Karpas-422 (cell line): ENCODE measurements at regions not wholly inside any gene's neighbourhood (a gene's known extent, or its start where the extent isn't known, plus 50 kb on each side); places are given as distances from the start of the nearest gene placed in this dataset.
A peak's percentile ranks its signal among the peaks of the same experiment; 100 is the strongest.

ENCODE experiments used
- DNase-seq: peaks from one replicate; pipeline ENCODE4 v3.0.0-alpha.2; 2015
- H2AFZ ChIP-seq: fragments of 200-600 bp; sonication (generic); 2 replicates; pipeline ENCODE4 v1.6.1; 2014; ENCODE audit warnings: antibody characterized with exemption, low read length, mixed read lengths
- H3K27ac ChIP-seq: fragments of 200-600 bp; sonication (generic); 2 replicates; pipeline ENCODE4 v1.5.1; 2014; ENCODE audit warnings: mild to moderate bottlenecking, low read length, moderate library complexity
- H3K27me3 ChIP-seq: fragments of 200-600 bp; sonication (generic); 2 replicates; pipeline ENCODE4 v1.6.1; 2014; ENCODE audit warnings: low read length, mixed read lengths
- H3K36me3 ChIP-seq: fragments of 200-600 bp; sonication (generic); 2 replicates; pipeline ENCODE4 v1.6.1; 2014; ENCODE audit warnings: low read length, mixed read lengths; ENCODE audit not compliant: insufficient read depth
- H3K4me1 ChIP-seq: fragments of 200-600 bp; sonication (generic); 2 replicates; pipeline ENCODE4 v1.6.1; 2014; ENCODE audit warnings: mild to moderate bottlenecking, low read length, mixed read lengths
- H3K4me2 ChIP-seq: fragments of 200-600 bp; sonication (generic); 2 replicates; pipeline ENCODE4 v1.6.1; 2014; ENCODE audit warnings: low read length, low read depth, mild to moderate bottlenecking; ENCODE audit not compliant: poor library complexity, severe bottlenecking
- H3K4me3 ChIP-seq: fragments of 200-600 bp; sonication (generic); 2 replicates; pipeline ENCODE4 v1.5.1; 2014; ENCODE audit warnings: mild to moderate bottlenecking, antibody characterized with exemption, low read length, mixed read lengths
- H3K79me2 ChIP-seq: fragments of 200-600 bp; sonication (generic); 2 replicates; pipeline ENCODE4 v1.6.1; 2014; ENCODE audit warnings: mild to moderate bottlenecking, low read length, mixed read lengths
- H3K9ac ChIP-seq: fragments of 200-600 bp; sonication (generic); 2 replicates; pipeline ENCODE4 v1.6.0; 2014; ENCODE audit warnings: low read length
- H3K9me2 ChIP-seq: fragments of 200-600 bp; sonication (generic), shearing (Covaris generic); replicated peaks from 2 replicates; pipeline ENCODE4 v1.6.0; 2014; ENCODE audit warnings: mild to moderate bottlenecking, low read length, moderate library complexity; ENCODE audit not compliant: insufficient read depth
- H3K9me3 ChIP-seq: fragments of 300-700, 200-600 bp; sonication (generic); 2 replicates; pipeline ENCODE4 v1.6.1; 2014; ENCODE audit warnings: low read length, mixed read lengths
- H4K20me1 ChIP-seq: fragments of 200-600 bp; sonication (generic); 2 replicates; pipeline ENCODE4 v1.6.1; 2014; ENCODE audit warnings: mild to moderate bottlenecking, antibody characterized with exemption, low read length, low read depth; ENCODE audit not compliant: insufficient read depth

DNA sequence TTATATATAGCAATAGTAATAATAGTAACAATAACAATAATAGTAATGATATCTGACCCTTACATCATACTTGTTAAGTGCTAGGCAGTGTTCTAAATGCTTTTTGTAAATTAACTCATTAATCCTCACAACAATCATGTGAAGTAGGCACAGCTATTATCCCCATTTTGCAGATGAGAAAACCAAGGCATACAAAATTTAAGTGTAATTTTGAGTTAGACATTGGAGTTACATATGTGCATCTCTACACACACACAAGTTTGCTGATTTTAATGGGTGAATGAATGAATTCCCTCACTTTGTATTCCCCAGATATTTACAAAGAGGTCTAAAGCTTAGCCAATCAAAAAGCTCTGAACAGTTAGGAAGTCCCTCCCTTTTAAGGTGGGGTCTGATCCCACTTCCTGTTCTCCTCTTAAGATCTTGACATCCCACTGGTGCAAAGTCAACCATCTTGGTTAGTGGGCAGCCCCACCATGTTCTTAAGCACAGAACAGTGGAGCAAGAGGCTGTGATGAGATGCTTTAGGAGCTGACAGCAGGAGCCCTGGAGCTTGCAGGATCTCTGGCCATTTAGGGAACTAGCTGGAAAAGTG, 85.3 kb upstream of the FOXP4 start:
- no peak overlapping the region for H3K4me2 ChIP-seq
- no peaks in the 10 kb centered on the region for H3K79me2 ChIP-seq
- H3K9ac ChIP-seq: no peak overlapping the region
- H4K20me1 ChIP-seq: no peaks in the 10 kb centered on the region
- H3K9me3 ChIP-seq: no peaks in the 10 kb centered on the region
- no peak overlapping the region for H3K4me3 ChIP-seq
- no peaks in the 10 kb centered on the region for H3K36me3 ChIP-seq
- no peaks in the 10 kb centered on the region for H3K4me1 ChIP-seq
- DNase-seq: peak; percentile 68
- H3K27me3 ChIP-seq: no peaks in the 10 kb centered on the region
- no peak overlapping the region for H3K27ac ChIP-seq
- peak overlapping the region; percentile 54; the same call in 1 of the 2 replicates for H2AFZ ChIP-seq
- no peaks in the 10 kb centered on the region for H3K9me2 ChIP-seq

DNA sequence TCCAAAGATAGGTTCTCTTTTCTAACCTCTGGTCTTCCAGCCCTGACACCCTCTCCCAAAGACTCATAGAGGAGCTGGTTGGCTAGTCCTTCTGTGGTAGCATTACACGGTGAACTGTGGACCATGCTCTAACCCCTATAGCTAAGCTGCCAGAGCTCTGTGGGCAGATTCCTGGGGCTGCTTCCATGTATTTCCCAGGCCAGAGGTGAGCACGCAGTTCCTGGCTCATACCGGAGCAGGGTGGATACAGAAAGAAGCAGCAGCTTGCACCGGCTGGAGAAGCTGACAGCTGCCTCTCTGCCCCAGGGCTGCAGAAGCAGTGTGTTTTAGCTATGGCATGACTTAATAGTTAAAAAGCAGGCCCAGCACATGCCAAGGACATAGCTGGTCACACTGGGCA, 84.1 kb upstream of the FOXP4 start:
- no peak overlapping the region for H3K9ac ChIP-seq
- H3K36me3 ChIP-seq: no peaks in the 10 kb centered on the region
- H4K20me1 ChIP-seq: no peaks in the 10 kb centered on the region
- H3K4me3 ChIP-seq: no peak overlapping the region
- H3K9me2 ChIP-seq: no peaks in the 10 kb centered on the region
- H3K27me3 ChIP-seq: no peaks in the 10 kb centered on the region
- DNase-seq: no peak
- H3K4me1 ChIP-seq: no peaks in the 10 kb centered on the region
- H3K9me3 ChIP-seq: no peaks in the 10 kb centered on the region
- no peak overlapping the region for H3K4me2 ChIP-seq
- H3K79me2 ChIP-seq: no peaks in the 10 kb centered on the region
- no peak overlapping the region for H2AFZ ChIP-seq
- H3K27ac ChIP-seq: no peak overlapping the region

DNA sequence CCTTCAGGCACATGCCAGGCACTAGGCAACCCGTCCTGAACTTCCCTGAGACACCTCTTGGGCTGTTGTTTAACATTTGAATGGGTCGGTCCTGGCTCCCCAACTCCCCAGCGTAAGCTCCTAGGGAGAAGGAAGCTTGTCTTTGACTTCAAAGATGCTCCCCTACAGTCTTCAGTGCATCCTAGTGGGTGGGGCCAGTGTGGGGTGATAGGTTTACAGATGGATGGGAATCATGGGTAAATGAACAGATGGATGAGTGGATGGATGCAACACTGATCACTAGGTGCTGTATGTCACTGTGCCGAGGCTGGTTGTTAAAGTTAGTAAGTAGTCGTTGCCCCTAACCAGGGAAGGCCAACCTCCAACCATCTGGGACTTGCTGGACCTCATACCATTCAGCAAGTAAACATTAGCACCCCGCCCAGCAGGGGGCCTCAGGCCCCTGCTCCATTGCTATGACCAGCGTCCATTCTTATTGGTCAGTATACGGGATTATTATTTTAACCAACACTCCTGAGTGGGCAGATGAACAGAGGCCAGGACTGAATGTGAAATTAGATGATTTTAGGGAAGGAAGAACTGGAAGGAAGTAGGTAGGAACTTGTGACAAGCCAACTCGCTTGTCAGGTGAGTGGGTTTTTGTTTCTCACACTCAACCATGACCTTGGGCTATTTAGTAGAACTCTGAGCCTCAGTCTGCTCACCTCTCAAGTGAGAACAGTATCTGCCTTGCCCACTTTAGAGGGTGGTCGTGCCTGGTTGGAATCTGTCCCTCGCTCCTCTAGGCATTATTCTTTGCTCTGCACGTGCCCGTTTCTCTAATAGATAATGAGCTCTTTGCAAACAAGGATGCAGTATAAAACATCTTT, 82.9 kb upstream of the FOXP4 start:
- H3K27ac ChIP-seq: no peak overlapping the region
- no peaks in the 10 kb centered on the region for H3K79me2 ChIP-seq
- H3K4me2 ChIP-seq: no peak overlapping the region
- H2AFZ ChIP-seq: no peak overlapping the region
- no peaks in the 10 kb centered on the region for H3K4me1 ChIP-seq
- no peaks in the 10 kb centered on the region for H3K9me3 ChIP-seq
- no peaks in the 10 kb centered on the region for H3K27me3 ChIP-seq
- no peak overlapping the region for H3K4me3 ChIP-seq
- no peaks in the 10 kb centered on the region for H4K20me1 ChIP-seq
- DNase-seq: peak; percentile 64
- no peaks in the 10 kb centered on the region for H3K9me2 ChIP-seq
- H3K36me3 ChIP-seq: no peaks in the 10 kb centered on the region
- H3K9ac ChIP-seq: no peak overlapping the region

DNA sequence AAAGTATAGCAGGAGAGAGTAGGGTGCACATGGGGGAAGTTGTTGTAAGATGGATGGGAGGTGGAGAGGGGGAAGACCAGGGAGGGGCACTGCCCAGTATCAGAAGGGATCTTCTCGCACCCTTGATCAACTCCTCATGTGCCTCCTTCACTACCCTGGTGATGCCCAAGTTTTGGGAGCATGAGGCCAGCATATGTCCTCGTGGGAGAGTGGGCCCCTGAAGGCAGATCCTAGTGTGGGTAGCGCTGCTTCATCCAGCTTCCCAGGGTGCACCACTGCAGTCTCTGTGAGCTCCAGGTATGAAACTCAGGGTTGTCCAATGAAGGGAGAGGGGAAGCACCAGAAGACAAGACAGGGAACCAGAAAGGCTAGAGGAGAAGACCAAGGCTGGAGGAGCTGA, 82.2 kb upstream of the FOXP4 start:
- Histone ChIP-seq H3K79me2 (no peaks in the 10 kb centered on the region), H3K9me2 (no peaks in the 10 kb centered on the region), H3K9me3 (no peaks in the 10 kb centered on the region), H3K36me3 (no peaks in the 10 kb centered on the region), H3K4me3 (no peak overlapping the region), H3K9ac (no peak overlapping the region), H3K4me2 (no peak overlapping the region), H3K27ac (no peak overlapping the region), H2AFZ (no peak overlapping the region), H4K20me1 (no peaks in the 10 kb centered on the region), H3K4me1 (no peaks in the 10 kb centered on the region), H3K27me3 (no peaks in the 10 kb centered on the region)
- DNase-seq: no peak

DNA sequence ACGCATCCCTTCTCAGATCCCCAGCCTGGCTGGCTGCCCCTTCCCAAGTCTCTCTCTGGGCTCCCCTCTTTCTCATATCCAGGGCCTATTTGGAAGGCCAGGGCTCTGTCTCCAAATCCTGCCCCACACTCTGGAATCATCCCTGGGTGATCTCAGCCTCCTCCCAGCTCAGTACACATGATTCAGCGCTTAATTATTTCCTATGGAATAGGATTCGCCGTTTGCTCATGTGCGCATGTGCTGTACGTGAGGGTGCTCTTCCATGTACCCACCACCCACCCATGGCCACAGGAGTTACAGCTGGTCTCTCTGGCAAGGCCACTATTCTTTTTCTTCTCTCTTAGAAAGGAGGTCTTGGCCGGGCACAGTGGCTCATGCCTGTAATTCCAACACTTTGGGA, 81.7 kb upstream of the FOXP4 start:
- Histone ChIP-seq H2AFZ (no peak overlapping the region), H3K36me3 (no peaks in the 10 kb centered on the region), H3K4me3 (no peak overlapping the region), H3K27ac (no peak overlapping the region), H4K20me1 (no peaks in the 10 kb centered on the region), H3K9me2 (no peaks in the 10 kb centered on the region), H3K4me2 (no peak overlapping the region), H3K9ac (no peak overlapping the region), H3K27me3 (no peaks in the 10 kb centered on the region), H3K79me2 (no peaks in the 10 kb centered on the region), H3K9me3 (no peaks in the 10 kb centered on the region), H3K4me1 (no peaks in the 10 kb centered on the region)
- DNase-seq: no peak

DNA sequence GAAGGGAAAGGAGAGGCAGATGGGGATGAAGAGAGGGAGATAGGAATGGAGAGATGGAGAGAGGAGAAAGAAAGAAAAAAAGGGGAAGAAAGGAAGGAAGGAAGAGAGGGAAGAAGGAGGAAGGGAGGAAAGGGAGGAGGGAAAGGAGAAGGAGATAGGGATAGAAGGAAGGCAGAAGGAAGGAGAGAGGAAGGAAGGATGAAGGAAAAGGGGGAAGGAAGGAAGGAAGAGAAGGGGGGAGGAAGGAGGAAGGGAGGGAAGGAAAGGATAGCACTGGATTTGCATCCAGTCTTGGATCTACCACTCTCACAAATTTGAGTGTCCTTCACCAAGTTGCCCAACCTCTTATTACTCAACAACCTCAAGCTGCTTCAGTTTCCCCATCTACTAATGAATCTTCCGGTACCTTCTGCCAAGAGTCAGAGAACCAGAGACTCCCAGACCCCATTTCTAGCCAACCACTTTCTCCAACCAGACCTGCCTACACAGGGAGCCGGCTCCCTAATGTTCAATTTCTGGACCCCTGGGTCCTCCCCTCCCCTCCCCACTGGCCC, 79.7 kb upstream of the FOXP4 start:
- Histone ChIP-seq H3K27me3 (no peaks in the 10 kb centered on the region), H3K9ac (no peak overlapping the region), H2AFZ (no peak overlapping the region), H3K79me2 (no peaks in the 10 kb centered on the region), H3K4me1 (no peaks in the 10 kb centered on the region), H4K20me1 (no peaks in the 10 kb centered on the region), H3K36me3 (no peaks in the 10 kb centered on the region), H3K27ac (no peak overlapping the region), H3K9me2 (no peaks in the 10 kb centered on the region), H3K9me3 (no peaks in the 10 kb centered on the region), H3K4me2 (no peak overlapping the region), H3K4me3 (no peak overlapping the region)
- no peak for DNase-seq

DNA sequence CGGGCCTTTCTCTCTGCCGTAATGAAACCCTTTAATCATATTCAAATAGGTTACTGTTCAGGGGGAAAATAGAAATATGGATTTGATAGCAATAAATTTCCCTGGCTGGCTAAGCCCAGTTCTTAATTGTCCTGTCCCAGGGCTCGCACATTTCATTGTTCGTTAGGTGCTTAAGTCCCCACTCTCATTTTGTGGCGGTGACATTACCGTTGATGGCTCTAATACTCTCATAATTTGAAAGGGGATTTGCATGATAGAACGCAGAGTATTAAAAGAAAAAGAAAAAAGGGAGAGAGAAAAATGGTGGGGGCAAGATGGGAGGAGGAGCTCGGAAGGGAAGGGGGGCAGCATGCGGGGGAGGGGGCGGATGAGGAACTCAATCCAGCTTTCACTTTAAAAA, 79.1 kb upstream of the FOXP4 start:
- Histone ChIP-seq H3K4me1 (no peaks in the 10 kb centered on the region), H3K27me3 (no peaks in the 10 kb centered on the region), H3K9me3 (no peaks in the 10 kb centered on the region), H2AFZ (no peak overlapping the region), H3K36me3 (no peaks in the 10 kb centered on the region), H3K4me3 (no peak overlapping the region), H3K9ac (no peak overlapping the region), H4K20me1 (no peaks in the 10 kb centered on the region), H3K27ac (no peak overlapping the region), H3K4me2 (no peak overlapping the region), H3K9me2 (no peaks in the 10 kb centered on the region), H3K79me2 (no peaks in the 10 kb centered on the region)
- no peak for DNase-seq

DNA sequence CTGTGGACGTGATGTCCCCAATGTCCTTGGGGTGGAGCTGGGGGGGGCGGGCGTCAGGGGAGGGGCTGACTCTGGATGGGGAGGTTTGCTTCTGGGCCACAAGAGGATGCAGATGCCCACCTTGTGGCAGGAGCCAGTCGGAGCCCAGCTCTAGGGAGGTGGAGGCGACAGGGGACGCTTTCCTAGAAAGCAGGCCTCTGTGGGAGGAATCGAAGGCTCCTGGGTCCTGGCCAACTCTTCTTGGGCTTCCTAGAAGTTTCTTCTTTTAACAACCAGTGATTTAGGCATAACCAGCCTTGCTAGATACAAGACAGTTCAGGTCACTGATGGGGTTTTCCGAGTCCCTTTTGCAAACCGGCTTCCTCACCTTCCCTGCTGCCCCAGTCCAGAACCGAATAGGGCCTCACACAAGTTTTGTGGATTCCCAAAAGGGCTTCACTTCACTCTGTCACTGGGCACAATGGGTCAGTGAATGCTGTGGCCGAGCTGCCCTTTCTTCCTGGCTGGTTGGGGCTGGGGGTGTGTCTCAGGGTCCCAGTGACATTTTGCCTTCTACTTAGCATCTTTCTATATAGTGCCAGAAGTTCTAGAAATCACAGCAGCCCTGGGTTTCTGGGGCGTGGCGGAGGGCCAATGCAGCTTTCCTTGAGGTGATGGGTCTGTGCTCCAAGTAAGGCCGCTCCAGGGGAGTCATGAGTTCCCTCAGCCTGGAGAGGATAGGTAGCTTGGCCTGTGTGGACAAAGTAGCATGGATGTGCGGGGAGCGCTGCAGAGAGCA, 78.4 kb upstream of the FOXP4 start:
- no peak overlapping the region for H2AFZ ChIP-seq
- no peaks in the 10 kb centered on the region for H3K9me2 ChIP-seq
- H3K9ac ChIP-seq: no peak overlapping the region
- no peak for DNase-seq
- no peak overlapping the region for H3K4me3 ChIP-seq
- H4K20me1 ChIP-seq: no peaks in the 10 kb centered on the region
- H3K4me2 ChIP-seq: no peak overlapping the region
- no peak overlapping the region for H3K27ac ChIP-seq
- H3K9me3 ChIP-seq: no peaks in the 10 kb centered on the region
- no peaks in the 10 kb centered on the region for H3K79me2 ChIP-seq
- H3K4me1 ChIP-seq: no peaks in the 10 kb centered on the region
- H3K27me3 ChIP-seq: no peaks in the 10 kb centered on the region
- H3K36me3 ChIP-seq: no peaks in the 10 kb centered on the region
